Spleen (tissue), 7 donors: ENCODE measurements at regions not wholly inside any gene's neighbourhood (a gene's known extent, or its start where the extent isn't known, plus 50 kb on each side); places are given as distances from the start of the nearest gene placed in this dataset.

Experiments
- CTCF ChIP-seq, 11 experiments: fragments of 200-600 bp in 7 of 11; fragments of 450-650 bp in 4 of 11; sonication (generic) in 4 of 11; IDR thresholded peaks in 8 of 11; conservative IDR thresholded peaks in 3 of 11; 1 replicate in 7 of 11; 2 replicates in 4 of 11; pipeline versions ENCODE4 v1.4.0 to v1.8.0; 2016 to 2021; ENCODE audit warnings: antibody characterized with exemption in 11 of 11, inconsistent platforms in 4 of 11, mild to moderate bottlenecking in 1 of 11
- POLR2A ChIP-seq, 3 donors: fragments of 450-650 bp; IDR thresholded peaks; one replicate each; pipeline ENCODE4 v1.5.1; 2017; ENCODE audit warnings: antibody characterized with exemption in 3 of 3, mild to moderate bottlenecking in 1 of 3
- POLR2AphosphoS5 ChIP-seq, 3 donors: sonication (generic); formaldehyde crosslinking; IDR thresholded peaks; one replicate each; pipeline ENCODE4 v1.5.1; 2017; ENCODE audit warnings: antibody characterized with exemption in 3 of 3
- donor health status: DM: no; HTN: no; CAD: no; lungs with moderate emphysema.
- donor health status: DM: no; HTN: no; CAD: no.
- donor health status: DM: no; HTN: no; CAD: no.

GRCh38 chr5:6822556-6823343, 109.5 kb downstream of the TENT4A start:
- no peak for TF ChIP-seq POLR2A (IDR thresholded peaks at IDR 0.05)
- no peak for TF ChIP-seq CTCF (IDR thresholded peaks at IDR 0.05 in 8 of 11, conservative IDR thresholded peaks at IDR 0.05 in 3 of 11)
- no peak for TF ChIP-seq POLR2AphosphoS5 (IDR thresholded peaks at IDR 0.05)
